ENCODE measurements at regions not wholly inside any gene's neighbourhood (a gene's known extent, or its start where the extent isn't known, plus 50 kb on each side); places are given as distances from the start of the nearest gene placed in this dataset.

DNA sequence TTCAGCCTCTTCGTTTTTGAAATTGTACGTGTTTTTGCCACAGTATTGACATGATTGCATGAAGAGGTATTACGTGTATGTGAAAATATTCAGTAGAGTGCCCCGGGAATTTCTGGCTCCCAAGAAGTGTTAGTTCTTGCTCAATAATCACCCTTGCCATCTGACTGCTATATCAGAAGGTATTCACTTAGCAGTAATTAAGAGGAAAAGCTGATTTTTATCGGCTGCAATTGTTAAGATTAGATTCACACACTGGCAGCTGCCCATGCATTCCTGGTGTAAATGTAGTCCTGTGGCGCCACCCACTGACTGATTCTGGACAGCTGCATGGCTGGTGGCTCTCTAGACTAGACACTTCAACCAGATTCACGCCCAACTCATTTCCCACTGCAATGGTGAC is 440.1 kb upstream of the ADAMTS16 start:
- DNase-seq (ENCODE audit: low spot score): peak; percentile 40

DNA sequence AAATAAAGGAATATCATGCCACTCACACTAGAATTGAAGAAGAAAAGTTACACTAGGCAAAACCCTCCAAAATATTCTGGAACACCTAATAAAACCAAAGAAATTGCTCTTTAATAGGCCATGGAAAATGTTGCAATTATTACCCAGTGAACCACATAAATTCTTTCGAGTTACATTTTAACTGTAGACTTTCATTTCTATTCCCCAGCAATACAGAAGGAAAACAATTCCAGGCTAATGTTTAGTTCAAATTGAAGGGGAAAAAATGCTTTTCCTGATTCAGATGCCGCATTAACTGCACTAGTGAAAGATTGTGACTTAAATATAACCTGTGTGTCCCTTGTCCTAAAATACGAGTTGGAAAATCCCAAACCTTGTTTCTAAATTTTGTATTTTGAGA is 439.3 kb upstream of the ADAMTS16 start:
- no peak for DNase-seq (ENCODE audit: low spot score)

DNA sequence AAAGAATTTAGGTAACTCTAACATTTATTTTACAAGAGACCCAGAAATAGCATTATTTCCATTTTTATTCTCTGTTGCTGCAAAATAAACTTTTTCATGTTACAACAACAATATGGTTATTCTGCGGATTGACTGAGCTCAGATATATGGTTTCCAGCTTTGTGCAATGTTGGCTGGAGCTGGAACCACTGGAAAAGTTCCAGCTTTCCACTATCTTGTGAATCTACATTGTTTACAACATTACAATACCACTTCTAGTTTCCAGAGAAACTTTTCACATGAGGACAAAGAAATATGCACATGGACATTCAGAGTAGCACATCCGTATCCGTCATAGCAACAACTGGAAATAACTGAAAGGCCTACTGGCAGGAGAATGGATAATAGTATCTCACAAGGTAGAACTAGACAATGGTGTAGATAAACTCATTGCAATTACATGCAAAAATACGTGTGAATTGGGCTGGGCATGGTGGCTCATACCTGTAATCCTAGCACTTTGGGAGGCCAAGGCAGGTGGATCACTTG is 436.1 kb upstream of the ADAMTS16 start:
- DNase-seq (ENCODE audit: low spot score): no peak

DNA sequence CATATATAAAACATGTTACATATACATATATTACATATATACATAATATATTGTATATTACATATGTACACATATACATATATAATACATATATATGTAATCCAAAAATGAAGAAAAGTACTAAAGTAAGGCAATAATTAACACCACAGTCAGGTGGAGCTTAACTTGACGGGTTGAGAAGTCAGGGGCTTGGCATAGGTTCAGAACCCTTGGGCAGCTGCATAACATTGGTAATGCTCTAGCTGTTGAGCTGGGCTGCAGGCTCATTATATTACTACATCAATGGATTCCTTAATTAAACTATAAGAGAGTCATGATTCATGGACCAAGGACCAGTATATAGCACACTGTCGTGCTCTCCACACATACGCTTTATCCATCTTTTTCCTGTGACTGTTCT is 435.2 kb upstream of the ADAMTS16 start:
- DNase-seq (ENCODE audit: low spot score): no peak

DNA sequence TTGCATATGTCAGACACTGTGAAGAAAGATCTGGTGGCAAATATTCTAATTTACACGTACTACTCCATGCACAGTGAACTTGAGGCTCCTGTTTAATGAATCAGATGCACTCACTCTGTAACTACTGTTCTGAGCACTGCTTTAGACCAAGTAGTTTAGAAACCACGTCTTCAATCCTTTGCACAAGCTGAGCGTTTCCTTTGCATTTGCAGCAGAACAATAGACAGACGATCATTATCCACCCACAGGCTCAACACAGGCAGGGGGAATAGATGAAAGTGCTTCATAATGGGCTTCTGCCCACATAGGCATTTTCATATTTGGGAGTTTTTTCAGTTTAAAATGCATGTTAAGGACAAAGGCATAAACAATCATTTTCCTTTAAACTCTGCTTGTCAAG is 423.3 kb upstream of the ADAMTS16 start:
- no peak for DNase-seq (ENCODE audit: low spot score)

DNA sequence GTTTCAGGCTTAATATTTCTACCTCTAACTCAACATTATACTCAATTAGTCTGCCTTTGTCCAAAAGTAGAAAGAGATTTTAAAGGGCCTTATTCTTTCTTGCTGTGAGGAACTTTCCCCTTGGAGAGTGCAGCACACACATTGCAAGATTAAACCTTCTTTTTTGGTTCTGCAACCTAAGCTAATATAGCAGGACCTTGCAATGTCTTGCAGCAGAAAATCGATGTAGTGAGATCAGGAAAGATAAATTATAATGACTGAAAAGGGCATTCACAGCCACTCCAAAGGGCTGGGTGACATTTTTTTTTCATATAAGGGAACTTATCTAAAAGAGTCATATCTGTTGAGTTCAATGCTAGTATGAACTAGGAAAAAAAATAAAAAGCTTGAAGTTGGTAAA is 422.7 kb upstream of the ADAMTS16 start:
- no peak for DNase-seq (ENCODE audit: low spot score)

DNA sequence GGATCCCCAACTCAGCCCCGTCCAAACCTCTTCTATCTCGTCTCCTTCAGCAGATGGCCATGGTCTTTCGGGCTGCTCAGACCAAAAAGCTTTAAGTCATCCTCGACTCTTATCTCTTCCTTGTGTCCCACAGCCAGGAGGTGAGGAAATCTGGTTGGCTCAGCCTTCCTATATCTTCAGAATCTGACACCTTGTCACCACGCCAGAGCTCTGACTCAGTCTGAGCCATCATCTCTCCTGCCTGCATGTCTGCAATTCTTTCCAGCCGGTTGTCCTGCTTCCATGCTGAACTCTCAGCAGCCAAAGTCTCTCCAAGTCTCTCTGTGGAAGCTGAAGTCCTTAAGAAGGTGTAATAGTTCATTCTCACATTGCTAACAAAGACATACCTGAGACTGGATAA is 419.3 kb upstream of the ADAMTS16 start:
- no peak for DNase-seq (ENCODE audit: low spot score)

DNA sequence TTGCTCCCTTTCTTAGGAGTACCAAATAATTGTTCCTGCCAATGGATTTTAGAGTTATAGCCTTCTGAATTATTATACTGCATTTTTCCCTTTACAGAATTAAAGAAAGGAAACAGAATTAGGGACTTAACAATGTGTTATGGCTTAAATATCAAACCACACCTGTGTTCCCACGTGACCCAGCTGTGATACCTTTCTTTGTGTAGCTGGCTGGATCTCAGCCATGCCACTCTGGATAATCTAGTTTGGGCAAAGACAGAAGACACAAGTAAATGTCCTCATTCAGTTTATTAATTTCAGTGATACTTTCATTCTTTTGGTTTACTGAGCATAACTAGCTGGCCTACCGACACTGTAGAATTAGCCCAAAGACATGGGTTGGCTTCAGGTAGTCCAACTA is 417.2 kb upstream of the ADAMTS16 start:
- no peak for DNase-seq (ENCODE audit: low spot score)

DNA sequence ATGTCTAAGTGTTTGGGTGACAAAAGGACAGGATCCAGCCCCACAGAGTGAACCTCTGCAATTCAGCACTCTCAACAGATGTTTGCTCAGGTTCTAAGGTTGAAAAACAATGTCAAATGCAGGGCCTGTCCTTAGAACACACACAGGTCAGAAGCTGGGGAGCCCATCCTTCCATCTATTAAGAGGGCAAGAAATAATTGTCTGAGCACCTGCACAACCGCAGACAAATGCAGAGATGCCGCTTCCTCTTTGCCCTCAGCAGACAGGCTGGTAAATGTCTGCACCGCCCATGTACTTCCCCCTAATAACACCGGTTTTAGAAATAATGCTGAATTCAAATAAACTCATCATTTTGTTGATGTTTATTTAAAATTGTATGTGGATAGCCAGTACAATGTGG is 414.5 kb upstream of the ADAMTS16 start:
- DNase-seq (ENCODE audit: low spot score): no peak

DNA sequence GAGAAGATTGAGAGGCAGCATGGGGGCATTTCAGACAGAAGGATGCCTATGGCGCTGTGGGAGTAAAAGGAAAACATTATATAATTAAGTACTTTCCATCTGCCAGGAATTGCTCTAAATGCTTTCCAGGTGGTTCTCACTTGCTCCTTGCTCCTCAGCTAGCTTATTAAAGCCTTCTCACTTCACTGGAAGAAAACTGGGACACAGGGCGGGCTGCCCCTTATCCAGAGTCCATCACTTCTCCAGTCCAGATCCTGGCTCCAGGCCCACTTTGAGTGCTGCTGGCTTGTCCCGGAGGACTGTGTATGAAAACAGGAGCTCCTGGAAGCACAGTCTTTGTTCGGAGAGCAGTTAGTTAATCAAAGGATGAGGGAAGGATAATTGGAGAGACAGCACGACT is 409.9 kb upstream of the ADAMTS16 start:
- peak; percentile 12 for DNase-seq (ENCODE audit: low spot score)

DNA sequence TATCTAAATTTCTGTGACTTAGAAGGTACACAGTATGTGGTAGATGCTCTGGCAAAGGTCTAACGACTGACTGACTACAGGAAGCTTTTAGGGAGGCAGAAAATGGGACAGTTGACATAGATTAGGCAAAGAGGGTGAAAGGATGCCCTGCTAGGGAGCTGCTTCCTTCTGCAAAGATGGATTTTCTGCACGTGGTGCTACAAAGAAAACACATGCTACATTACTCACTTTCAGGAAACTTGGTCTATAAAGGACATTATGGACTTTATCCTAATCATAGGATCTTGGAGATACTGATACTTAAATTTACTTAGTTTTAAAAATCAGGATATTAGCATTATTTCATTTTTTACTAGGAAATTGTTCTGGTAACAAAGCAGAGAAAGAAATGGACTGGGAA is 405.8 kb upstream of the ADAMTS16 start:
- DNase-seq (ENCODE audit: low spot score): no peak

DNA sequence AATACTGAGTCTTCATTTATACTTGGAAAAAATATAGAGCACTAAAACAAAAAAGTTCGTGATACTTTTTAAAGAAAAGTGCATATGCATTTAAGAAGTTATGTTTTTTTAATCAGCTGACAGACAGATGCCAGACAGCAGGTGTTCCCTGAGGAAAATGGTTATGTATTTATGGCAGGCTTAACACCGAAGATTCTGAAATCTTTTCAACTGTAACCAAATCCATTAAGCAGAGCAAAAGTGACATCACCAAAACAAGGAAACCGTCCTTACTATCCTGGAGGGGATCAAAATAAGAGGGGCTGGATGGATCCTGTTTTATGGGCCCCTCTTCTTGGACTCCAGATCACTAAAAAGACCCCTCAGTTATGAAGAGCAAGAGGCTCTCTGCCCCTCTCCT is 404.9 kb upstream of the ADAMTS16 start:
- no peak for DNase-seq (ENCODE audit: low spot score)

DNA sequence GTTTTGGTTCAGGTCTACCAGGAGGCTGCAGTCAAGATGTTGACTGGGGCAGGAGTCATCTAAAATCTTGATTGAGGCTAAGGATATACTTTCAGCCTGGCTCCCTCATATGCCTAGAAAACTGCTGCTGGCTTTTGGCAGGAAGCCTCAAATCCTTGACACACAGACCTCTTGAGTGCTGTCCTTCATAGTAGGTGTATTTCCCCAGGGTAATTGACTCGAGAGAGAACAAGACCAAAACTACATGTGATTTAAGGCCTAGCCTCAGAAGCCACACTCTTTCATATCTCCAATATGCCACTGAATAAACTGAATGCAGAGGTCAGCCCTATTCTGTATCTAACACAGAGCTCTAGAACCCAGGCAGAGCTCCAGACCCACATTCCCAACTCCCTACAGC is 402.3 kb upstream of the ADAMTS16 start:
- DNase-seq (ENCODE audit: low spot score): no peak

DNA sequence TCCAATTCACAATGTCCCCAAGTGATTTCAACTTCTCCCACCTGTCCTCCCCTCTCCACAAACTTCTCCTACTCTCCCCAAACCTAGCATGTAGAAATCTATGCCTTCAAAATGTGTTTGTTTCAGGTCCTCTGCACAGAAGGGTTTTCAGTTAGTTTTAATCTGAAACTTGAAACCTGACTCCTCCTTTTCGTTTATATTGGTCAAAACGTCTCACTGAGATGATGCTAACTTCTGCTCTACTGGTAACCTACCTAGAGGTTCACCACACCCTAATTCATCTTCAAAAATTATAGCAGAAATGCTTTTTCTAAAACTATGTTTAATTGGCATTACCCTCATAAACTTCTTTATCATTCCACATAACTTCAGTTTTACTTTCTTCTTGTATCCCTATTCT is 401.8 kb upstream of the ADAMTS16 start:
- no peak for DNase-seq (ENCODE audit: low spot score)

DNA sequence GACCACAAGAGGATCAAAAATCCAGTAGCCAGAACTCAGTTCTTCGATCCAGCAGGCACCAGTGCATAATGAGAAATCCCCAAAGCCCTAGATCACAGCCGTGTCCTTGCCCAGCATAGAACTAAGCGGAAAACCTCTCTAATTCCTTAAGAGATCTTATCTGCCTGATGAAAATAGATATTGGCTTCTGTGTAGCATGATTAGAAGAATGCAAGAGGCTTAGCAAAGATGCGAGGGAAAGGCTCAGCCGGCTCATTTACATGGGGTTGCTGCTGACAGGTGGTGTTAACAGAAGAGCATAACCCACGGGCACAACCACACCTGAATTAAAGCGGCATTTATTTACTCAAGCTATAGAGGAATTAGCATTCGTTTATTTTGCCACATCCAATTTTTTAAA is 400.0 kb upstream of the ADAMTS16 start:
- DNase-seq (ENCODE audit: low spot score): no peak

DNA sequence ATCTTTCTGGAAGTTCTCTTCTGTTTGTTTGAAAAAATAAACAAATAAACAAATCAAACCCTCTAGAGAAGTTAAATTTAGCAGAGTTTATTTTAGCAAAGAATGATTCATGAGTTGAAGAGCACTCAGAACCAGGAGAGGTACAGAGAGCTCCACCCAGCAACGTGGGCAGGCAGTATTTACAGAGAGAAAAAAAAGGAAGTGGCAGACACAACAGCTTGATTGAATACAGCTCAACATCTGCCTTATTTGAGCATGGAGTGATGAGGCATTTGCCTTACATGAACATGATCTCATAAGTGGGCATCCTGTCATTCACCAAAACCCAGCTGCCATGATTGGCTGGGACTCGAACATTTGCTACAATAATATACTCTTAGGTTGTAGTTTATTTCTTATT is 381.6 kb upstream of the ADAMTS16 start:
- no peak for DNase-seq (ENCODE audit: low spot score)

DNA sequence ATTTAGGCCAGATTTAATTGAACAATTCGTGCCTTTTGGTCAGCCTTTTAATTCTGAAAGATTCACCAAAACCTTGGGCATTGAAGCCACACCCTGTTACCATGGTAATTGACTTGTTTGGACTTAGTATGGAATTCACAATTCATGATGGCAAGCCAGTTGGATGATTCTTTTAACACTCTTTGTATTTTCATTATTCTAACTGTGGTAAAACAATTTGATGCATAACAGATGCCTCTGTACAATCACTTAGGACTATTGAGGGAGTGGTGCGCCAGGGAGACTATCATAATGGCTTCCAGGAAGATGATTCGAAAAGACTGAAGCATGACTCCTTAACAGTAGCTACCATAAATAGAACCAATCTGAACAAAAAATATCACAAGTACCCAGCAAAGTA is 381.1 kb upstream of the ADAMTS16 start:
- no peak for DNase-seq (ENCODE audit: low spot score)

DNA sequence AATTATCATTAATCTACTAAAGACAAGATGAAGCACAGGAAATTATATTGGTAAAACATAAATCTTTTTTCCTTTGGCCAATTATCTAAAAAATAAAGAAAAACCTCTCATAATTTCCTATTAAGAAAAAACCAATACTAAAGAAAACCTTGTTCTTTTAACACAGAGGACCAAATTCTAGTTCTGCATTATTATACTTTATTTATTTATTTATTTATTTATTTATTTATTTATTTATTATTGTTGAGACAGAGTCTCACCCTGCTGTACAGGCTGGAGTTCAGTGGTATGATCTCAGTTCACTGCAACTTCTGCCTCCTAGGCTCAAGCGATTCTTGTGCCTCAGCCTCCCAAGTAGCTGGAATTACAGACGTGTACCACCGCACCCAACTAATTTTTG is 377.8 kb upstream of the ADAMTS16 start:
- DNase-seq (ENCODE audit: low spot score): no peak

DNA sequence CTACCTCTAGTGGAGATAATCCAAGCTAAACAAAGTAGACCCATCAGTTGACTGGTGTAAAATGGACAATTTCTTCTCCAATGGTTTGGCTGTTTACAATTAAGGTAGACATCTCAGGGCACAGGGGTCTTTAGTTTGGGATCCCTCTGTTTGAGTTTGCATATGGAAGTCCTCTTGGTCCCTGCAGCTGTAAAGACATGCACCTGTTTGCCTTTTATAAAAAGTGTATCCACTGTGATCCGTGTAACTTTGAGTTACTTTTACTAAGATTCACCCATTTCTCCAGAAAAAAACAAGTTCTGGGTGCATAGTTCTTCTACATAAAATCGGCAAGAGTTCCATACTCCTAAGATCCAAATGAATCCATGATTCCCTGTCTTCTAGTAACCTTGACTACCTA is 374.7 kb upstream of the ADAMTS16 start:
- no peak for DNase-seq (ENCODE audit: low spot score)

DNA sequence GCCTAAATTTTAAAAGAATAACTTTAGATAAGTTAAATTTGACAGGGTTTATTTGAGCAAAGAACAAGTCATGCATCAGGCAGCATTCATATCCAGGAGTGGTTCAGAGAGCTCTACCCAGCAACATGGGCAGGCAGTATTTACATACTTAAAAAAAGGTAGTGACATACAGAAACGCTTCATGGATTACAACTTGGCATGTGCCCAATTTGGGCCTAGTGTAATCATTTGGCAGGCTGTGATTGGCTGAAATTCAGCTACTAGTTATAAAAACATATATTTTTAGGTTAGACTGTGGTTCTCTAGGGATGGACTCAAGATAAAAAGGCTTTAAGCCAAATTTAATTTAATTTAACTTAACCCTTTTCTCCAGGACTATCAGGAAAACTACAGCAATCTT is 374.0 kb upstream of the ADAMTS16 start:
- DNase-seq (ENCODE audit: low spot score): no peak

DNA sequence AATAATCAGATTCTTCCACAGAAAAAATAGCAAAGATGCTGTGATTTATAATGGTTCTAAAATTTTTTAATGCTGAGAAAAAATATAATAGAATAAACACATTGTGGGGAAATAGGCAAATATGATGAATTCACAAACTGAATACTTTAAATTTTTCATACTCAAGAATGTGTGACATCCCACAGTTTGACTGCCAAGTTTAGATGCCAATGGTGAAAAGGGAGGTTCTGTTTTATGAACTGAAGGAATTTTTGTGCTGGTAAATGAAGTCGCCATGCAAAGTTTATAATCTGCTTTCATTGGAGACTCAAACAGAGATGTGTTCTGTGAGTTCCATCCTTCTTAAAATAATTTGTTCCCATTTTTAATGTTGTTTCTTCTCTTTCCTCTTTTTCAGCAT is 367.5 kb upstream of the ADAMTS16 start:
- no peak for DNase-seq (ENCODE audit: low spot score)

DNA sequence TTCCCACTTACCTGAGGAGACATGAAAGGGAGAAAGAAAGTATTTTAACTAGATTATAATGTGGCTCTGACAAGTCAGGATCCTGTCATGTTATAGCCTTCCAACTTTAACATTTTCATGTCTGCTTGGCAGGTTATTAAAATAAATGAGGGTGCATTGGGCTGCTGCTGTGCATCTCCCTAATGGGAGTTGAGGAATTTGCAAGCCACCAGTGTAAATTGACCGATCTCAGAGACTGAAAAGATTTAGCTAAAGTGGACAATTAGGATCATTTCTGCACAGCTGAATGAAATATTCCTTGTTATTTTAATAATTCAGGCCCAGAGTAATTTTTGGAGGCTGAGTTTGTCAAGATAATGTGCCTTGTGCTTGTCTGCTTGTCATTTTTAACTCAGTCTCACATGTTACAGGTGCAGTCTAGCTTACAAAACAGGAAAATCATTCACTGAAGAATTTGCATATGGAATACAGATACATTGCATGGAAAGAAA is 366.3 kb upstream of the ADAMTS16 start:
- no peak for DNase-seq (ENCODE audit: low spot score)

DNA sequence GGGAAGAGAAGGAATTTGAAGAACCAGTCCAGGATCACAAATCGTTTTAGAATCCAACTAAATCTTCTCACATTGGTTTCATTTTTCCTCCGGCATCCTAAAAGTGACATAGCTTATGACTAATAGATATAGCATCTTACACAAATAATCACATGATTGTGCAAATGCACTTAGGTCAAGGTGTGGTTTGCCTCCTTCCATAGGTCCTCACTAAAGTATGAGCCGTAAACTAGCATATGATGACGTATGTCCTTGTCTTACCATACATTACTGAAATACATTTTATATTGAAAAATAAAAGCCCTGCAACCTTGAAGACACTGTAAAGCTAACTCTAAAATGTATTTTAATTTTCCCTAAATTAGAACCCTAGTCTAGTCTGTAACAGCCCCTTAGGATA is 362.7 kb upstream of the ADAMTS16 start:
- DNase-seq (ENCODE audit: low spot score): no peak

DNA sequence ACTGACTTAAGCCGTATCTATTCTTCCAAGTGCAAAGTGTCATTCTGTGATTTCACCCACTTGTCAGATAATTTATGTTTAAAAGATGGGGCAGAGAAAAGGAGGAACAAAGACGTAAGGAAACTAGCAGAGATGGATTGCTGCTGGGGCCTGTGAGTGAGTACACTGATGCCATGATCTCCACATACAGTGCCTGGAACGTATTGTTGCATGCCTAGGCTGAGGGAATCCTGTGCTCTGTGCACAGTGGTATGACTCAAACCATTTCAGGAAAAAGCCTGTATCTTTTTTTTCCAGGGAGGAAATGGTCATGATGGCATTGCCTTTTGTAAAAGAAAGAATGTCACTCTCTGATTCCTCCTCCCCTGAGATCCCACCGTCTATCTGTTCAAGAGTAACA is 359.5 kb upstream of the ADAMTS16 start:
- no peak for DNase-seq (ENCODE audit: low spot score)

DNA sequence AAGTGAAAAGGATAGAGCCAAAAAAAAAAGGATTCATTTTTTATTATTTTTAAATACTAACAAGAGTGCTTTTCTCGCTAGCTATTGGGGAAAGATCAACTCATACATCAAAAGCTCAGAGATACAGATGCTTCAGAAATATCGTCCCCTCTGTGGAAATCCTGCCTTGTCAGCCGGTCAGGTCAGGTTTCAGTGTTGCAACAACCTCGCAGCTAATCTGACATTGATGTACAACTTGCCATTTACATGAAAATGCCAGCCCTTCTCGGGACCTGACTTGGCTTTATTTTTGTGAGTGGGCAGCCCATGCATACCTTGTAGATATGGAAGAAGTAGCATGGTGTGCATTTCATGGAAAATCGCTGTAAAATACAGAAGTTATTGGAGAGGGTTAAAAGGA is 358.8 kb upstream of the ADAMTS16 start:
- no peak for DNase-seq (ENCODE audit: low spot score)
